ENCODE measurements at regions not wholly inside any gene's neighbourhood (a gene's known extent, or its start where the extent isn't known, plus 50 kb on each side); places are given as distances from the start of the nearest gene placed in this dataset.
"Not testable (repeated sequence)": the region's sequence is repeated elsewhere in the genome, so short reads cannot be mapped to it uniquely, and the experiment has no call there.

DNA sequence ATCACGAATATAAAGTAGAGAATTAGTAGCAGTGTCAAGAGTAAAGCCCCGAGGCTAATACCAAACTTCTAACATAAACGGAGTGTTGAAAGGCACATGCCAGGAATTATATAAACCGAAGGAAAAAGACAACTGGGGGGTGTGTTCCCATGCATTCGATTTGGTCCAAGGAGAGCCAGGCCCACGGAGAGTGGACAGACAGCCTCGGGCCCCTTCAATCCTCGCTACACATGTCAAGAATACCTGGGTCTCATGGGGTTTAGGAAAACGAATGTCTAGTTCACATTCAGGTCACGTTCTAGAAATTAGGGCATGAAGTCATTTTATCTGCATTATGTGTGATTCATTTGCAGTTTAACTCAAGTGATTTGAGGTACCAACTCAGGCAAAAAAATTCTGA is 343.7 kb downstream of the BCL2L11 start:
- TF ChIP-seq, protein P1, sequence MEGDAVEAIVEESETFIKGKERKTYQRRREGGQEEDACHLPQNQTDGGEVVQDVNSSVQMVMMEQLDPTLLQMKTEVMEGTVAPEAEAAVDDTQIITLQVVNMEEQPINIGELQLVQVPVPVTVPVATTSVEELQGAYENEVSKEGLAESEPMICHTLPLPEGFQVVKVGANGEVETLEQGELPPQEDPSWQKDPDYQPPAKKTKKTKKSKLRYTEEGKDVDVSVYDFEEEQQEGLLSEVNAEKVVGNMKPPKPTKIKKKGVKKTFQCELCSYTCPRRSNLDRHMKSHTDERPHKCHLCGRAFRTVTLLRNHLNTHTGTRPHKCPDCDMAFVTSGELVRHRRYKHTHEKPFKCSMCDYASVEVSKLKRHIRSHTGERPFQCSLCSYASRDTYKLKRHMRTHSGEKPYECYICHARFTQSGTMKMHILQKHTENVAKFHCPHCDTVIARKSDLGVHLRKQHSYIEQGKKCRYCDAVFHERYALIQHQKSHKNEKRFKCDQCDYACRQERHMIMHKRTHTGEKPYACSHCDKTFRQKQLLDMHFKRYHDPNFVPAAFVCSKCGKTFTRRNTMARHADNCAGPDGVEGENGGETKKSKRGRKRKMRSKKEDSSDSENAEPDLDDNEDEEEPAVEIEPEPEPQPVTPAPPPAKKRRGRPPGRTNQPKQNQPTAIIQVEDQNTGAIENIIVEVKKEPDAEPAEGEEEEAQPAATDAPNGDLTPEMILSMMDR (conservative IDR thresholded peaks at IDR 0.05 in 1 of 2, IDR thresholded peaks at IDR 0.05 in 1 of 2; ENCODE audit: extremely low read depth in 1 of 2, insufficient read depth in 1 of 2, low read depth in 1 of 2, low read length in 2 of 2), result not testable (repeated sequence)
- not testable (repeated sequence) for TF ChIP-seq EZH2 (IDR thresholded peaks at IDR 0.05; ENCODE audit: borderline replicate concordance, low read length)

Data from mammary epithelial cell (primary cell).